DMS 273 (cell line): ENCODE measurements at regions not wholly inside any gene's neighbourhood (a gene's known extent, or its start where the extent isn't known, plus 50 kb on each side); places are given as distances from the start of the nearest gene placed in this dataset.
"Not testable (repeated sequence)": the region's sequence is repeated elsewhere in the genome, so short reads cannot be mapped to it uniquely, and the experiment has no call there.

Source experiments
- DNase-seq: peaks from one replicate; lab custom pipeline; 2025; ENCODE audit not compliant: unreplicated experiment; lab: John Stamatoyannopoulos, UW

DNA sequence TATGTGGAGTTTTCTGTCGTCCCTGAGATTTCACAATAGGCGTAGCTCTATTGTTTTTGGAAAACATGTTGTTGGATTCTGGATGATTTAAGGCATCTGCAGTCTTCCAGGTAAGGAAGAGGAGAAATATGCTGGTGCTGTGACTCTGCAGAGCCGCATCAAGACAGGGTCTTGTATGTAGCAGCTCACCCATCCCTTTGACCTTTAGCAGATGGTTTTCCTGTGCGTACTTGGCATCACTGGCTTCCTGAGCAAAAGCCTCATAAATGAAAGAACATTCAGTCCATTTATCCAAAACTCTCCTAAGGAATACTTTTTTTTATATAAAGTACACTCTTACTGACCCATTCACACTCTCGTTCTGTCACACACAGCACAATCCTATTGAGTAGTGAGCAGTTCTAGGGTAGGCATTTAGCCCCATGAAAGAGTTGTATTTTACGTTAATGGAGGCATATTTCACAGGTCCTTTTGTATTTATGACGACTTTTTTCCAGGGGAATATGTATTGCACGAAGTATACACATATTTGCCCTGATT is 443.9 kb downstream of the STK39 start:
- no peak for DNase-seq

DNA sequence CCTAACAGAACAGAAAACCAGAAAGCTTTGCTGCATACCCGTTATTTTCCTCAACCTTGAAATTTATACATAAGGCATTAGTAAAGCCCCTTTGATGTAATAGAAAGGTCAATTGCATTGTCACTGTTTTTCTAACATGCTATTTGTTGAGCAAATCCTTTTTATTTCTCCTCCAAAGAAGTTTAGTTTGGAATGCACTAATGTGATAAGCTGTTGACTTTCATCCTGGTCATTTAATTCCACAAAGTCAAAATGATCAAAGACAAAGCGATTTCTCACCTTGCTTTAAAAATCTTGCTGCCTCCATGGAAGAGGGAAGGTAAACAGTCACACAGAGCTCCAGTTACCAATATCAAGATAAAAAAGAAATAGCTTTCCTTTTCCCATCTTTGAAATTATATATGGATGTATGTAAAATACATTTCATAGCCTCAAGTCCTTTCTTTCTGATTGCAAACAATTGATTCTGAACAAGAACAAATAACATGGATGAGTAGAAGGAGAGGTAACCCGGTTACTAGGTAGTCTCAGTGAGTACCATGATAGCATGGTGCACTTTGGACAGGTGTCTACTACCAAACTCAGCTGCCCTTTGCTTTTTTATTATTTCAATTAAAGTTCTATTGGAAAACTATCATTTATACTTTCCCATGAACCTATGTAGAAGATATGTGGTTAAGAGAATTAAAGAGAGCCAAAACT is 452.7 kb downstream of the STK39 start:
- no peak for DNase-seq

DNA sequence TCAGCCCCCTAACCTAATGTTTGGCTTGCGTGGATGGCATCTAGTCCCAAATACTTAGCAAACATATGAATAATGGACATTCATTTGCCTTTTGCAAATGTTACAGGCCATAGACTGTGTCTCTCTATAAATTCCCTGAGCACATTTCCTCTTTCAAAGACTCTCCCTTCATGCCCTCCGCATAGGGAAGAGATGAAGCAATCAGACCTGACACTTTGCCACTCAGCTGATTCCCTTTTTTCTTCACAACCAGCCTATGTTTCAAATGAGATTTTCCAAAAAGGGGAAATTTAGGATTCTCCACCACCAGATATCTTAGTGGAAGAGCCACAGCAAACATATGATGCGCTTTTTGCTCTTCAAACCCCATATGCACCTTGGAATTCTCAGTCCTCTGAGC is 453.7 kb downstream of the STK39 start:
- DNase-seq: no peak

DNA sequence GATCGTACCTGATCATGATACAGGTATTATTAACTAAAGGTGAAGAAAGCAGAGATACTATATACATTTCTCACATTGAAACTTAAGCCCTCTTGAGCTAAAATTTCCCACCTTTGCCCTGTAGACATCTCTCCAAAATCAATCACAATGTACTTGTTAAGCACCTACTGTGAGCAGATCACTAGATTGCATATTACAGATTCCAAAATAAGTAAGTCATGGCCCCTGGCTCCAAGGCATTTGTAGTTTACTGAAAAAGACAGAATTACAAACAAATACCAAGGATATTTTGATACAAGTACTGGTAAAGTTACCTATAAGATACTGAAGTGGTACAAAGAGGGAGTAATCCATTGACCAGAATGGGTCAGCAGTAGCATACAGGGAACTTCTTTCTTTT is 455.3 kb downstream of the STK39 start:
- no peak for DNase-seq

DNA sequence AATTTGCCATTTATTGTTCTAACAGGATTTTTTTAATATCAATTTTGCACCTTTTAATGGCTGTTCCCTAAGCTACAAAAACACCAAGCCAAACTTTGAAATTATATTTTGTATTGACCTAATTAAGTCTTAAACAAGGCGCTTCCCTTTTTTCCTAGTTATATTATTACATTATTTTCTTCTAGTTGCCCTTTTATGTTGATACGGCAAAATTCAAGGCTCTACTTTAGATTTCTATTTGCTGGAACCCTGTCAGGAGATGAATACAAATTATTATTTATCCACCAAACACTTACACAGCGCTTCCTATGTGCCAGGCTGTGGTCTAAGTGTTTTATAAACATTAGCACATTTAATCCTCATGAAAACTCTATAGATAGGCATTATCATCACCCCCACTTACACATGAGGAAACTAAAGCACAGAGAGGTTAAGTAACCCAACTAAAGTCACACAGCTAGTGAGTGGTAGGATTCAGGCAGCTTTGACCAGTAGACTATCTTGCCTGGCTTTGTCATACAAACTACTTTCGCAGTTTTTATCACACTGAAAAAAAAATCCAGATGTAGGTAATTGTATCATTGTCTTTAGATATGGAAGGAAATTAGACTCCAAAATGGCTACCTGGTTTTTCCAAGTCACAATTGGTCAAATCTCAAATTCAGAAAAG is 456.5 kb downstream of the STK39 start:
- DNase-seq: no peak

DNA sequence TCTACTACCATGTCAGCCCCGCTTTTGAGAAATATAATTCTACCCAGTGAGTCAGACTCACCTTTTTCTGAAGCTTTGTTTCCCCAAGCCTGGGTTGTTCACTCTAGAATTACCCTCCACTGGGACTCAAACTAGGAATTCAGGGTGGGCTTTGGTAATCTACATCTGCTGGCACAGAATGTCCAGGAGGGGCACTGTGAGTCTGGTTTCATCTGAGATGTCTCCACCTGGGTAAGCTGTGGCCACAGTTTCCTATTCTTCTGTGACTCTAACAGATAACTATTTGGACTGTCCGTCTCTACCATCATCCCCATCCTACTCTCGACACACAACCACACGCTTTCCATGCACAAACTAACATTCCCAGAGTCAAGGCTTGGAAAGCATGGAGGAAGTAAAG is 457.2 kb downstream of the STK39 start:
- DNase-seq: no peak

DNA sequence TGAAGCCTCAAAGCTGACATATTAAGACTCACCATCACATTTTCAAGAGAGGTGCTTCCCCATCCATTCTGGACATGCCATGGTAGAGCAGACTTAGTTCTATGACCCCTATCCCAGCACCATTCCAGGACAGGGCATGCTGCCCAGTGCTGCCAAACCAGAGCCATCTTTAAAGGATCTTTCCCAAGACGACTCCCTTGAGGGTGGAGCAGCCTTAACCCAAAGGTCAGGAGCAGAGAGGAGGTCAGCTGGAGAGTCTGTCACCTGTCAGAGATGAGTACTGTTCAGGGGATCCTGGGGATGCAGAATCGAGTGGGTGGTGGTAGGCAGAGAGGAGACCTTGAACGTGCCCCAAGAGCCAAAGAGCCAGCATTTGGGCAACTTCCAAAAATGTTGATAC is 459.8 kb downstream of the STK39 start:
- DNase-seq: no peak

DNA sequence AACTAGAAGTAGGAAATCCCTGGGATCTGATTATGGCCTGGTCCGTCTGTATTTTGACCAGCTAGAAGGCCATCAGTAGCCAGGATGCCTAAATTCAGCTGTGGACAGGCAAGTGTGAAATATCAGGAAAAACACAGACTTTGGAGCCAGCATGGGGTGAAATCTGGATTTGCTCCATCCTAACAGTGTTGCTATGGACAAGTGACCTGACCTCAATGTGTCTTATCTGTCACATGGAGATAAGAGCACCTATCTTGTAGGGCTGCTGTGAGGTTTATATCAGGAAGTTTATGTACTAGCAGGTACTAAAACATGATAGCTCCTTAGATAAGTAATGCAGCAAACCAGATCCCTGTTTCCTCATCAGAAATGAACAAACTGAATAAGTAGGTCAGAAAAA is 460.4 kb downstream of the STK39 start:
- no peak for DNase-seq

DNA sequence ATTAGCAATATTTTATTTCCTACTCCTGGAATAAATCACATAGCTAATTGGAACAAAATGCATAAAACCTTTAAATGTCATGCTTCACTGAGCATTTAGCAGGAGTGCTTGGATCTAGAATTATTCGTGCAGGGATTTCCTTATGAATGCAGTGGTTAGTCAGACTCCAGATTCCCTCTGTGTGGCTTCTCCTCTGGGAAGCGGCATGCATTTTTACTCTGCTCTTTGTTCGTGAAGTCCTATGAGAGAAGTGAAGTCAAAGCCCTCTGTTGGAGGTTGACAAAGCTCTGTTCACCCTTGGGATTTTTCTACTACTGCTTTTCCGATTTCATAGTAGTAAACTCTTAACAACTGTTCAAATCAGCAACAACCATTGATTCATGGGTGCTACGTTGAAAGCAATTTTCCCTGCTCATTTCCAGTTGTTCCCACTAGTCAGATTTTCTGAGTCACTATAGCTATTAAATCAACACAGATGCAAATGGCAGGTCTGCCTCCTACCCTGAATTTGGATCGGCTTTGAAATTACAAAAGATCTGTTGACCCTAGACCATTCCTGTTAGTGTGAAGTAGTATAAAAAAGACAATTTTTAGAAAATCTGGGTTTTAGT is 461.7 kb downstream of the STK39 start:
- DNase-seq: no peak

DNA sequence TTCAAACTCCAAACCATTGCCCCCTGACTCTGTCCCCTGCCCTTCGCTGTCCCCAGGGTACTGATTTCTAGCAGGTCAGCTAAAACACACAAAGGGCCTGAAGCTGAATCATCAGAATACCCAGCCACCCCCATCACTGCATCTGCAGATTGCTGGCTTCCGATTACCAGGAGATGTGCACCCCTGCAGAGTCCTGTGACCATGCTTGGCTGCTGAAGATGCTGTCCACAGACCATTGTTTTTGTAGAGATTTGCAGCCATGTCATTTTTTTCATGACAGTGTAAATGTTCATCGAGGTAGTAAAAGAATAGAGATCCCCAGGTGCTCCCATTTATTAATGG is 463.3 kb downstream of the STK39 start:
- DNase-seq: no peak

DNA sequence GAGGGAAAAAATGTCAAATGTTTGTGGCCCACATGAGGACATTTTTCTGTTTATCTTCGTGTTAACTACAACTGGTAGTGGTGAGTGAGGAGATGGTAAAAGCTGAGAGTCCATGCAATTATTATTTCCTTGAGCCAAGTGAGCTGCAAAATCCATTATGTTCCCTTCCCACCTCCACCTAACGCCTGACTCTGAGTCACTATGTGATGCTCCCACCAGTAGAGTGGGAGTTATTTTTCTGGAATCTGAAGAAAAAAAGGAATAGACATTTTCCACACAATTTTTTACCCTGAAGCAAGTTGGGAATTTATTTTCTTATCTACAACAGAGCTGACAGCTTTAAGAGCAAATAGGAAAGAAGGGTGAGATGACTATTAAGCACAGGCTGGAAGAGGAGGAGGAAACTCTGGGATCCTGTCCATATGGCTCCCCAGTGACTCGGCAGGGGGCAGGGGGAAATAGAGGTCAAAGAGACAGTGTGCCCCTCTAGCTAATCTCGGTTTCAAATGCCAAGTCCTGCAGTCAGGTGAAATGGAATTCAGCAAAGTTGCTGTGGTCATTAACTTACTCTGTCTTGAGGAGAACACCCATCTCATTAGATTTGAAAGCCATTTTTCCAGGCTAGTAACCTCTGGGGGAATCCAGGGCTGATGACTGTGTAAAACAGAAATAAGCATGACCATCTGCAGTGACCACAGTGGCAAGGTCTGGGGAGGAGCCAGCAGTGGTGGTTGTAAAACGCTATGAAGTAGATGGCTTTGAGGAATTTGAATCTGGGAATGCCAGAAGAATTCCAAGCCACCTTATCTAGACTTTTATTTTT is 463.9 kb downstream of the STK39 start:
- DNase-seq: peak; percentile 57

DNA sequence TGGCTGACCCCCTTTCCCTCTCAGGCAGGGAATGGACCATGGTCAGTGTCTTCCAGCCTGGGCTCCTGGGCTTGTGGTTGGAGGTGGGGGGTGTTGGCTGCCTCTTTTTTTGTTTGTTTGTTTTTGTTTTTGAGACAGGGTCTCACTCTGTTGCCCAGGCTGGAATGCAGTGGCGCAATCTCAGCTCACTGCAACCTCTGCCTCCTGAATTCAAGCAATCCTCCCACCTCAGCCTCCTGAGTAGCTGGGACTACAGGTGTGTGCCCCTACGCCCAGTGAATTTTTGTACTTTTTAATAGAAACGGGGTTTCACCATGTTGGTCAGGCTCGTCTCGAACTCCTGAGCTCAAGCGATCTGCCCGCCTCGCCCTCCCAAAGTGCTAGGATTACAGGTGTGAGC is 465.8 kb downstream of the STK39 start:
- not testable (repeated sequence) for DNase-seq

DNA sequence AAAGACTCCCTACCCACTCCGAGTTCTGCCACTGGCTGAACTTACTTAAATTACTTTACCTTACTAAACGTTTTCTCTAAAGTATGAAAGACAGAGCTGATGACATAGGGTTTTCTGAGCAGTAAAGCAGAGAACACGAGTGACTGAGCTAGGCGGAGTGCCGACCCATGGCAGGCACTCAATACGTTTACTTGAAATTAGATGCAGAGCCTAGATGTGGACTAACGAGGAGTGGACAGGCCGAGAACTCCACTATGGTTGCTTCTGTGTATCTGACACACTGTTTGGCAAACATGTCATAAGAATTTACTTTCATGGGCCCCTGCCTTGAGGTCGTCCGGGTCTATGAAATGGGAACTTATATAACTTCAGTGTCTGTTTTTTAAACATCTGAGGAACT is 471.0 kb downstream of the STK39 start:
- DNase-seq: no peak

DNA sequence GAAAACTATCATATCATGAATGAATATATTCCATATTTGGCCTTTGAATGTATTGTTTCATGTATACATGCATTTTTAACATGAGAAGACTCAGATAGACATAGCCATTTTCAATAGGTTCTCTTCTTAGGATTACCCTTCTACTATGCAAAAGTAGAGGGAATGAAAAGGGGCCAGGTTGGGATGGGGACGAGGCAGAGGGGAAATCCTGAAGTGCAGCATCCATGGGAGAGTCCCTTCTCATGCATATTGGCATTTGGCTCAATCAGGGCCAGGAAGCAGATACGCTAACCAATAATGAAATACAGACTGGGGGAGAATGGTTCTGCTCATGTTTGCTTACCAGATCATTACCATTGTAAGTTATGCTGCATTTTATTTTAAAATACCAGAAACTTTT is 475.8 kb downstream of the STK39 start:
- DNase-seq: no peak

DNA sequence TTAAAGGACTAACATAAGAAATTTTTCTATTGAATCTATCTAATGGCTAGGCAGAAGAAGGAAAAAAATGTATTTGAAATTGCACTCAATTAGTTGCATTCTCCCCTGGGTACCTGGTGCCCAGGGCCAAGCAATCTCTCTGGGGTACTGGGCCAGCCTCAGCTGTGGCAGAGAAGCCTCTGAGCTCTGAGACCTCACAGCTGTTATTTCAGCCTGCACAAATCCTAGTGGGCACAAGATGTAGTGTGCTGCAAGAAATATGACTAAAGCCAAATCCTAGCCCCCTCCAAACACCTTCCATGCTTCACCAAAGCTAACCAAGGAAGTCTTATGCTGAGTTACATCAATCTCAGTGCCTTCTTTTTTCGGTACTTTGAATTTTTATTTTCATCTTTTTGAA is 478.4 kb downstream of the STK39 start:
- DNase-seq: peak; percentile 5

DNA sequence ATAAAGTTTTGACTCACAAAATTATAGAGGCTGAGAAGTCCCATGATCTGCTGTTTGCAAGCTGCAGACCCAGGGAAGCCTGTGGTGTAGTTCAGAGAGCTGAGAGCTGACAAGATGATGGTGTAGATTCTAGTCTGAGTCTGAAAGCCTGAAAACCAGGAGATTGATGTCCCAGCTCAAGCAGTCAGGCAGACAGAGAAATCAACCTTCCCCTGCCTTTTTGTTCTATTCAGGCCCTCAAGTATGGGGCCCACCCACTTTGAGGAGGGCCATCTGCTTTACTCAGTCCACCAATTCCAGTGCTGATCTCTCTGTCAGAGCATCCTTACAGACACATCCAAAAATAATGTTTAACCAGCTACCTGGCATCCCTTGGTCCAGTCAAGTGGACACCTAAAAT is 479.6 kb downstream of the STK39 start:
- DNase-seq: no peak

DNA sequence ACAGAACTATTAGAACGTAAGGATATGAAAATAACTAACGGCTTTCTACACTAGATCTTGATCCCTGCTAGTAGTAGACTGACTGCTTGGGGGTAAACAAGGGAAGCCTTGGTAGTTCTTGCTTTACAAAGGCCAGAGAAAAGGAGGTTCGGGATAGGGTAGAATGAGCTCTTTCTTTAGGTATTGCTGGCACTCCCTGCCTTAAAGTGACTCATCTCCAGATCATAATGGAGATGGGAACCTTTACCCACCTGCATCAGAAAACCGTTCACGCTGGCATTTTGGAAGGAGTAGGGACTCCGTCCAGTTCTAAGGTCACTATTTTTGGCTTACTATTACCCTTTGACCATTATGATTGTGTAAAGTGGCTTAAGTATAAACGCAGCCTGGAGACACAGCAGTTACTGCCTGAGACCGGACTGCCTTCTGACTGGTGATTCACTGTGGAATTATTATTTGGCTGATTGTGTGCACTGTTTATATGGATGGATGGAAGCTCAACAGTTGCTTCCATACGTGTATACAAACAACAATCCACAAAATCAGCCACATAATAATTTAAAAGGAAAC is 482.5 kb downstream of the STK39 start:
- no peak for DNase-seq

DNA sequence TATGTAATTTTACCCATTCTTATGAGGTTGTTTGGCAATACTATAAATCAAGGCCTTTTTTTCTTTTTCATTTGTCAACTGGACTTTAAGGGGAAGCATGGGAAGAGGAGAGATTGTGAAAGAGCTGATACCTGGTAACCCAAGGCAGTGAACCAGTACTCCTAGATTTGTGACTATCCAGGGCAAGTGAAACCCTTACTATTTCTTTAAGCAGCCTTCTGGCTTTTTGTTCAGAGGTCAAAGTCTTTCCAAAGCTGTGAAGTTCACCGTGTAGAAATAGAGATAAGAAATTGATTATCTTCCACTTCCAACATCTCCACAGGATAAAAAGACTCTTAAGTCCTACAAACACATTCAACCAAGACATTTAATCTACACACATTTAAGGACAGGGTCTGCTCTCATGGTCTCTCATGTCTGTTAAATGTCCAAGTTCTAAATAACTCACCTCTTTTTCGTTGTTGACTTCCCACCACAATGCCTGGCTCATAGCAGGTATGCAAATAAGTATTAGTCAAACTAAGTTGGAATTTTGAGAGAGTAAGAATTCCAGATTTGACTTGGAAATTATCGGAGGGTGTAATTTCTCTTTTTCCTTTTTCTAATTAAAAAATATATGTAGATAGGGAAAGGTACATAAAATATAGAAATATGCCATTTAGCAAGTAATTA is 485.8 kb downstream of the STK39 start:
- no peak for DNase-seq

DNA sequence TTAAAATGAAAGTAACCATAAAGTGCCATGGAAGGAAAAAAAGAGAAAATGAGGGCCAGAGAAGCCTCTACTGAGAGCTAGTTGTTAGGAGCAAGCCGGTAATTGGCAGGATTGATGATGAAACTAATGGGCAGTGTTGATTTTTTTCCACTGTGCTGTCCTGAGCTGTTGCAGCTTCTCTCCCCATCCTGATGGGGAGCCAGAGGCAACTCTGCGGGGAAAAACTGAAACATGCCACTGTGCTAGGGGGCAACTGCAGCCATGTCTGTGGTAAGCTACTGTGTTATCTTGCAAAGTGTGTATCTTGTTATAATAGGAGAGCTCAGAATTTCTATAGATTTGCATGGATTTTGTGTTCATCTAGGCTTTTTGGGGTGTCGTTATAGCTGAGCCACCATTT is 487.9 kb downstream of the STK39 start:
- no peak for DNase-seq

DNA sequence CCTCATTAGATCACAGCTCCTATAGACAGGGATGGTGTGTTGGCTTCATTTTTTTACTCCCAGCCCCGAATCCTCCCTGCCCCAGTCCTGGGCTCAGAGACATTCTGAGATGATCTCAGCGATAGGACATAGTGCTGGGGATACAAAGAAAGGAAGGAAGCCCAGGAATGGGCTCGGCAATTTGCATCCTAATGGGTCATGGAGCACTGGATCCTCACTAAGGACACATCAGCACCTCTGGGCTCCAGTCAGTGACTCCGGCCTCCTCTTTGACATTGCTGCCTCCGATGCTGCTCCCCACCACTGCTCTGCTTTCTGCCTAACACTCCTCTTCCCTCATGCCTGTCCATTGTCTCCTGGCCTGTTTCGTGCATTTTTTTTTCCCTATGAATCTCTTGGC is 489.1 kb downstream of the STK39 start:
- DNase-seq: no peak

DNA sequence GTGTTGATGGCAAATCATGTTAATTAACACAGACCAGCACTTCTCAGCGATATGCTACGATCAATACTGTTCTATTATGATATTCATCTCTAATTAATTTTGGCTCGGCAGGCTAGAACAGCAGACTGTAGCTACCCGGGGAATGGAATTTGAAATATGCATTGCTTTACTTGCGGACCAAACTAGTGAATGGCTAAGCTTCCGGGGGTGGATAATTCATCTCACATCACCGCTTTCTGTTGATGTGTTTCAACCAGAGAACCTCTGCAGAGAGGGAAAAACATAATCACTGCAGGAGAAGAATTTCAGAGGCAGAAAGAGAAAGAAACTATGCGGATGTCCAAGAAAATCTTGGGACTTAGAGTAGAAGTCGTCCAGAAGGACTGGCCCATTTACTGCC is 490.9 kb downstream of the STK39 start:
- DNase-seq: no peak
